Esophagus muscularis mucosa (tissue), 4 donors: ENCODE measurements at regions not wholly inside any gene's neighbourhood (a gene's known extent, or its start where the extent isn't known, plus 50 kb on each side); places are given as distances from the start of the nearest gene placed in this dataset.

Experiments
- DNase-seq: peaks from one replicate; pipeline ENCODE4 v3.0.0-alpha.2; 2017; ENCODE audit errors: extremely low spot score
- H3K27ac ChIP-seq, 4 donors: fragments of 200-600 bp; sonication (generic); replicated peaks in 1 of 4; 1 replicate in 3 of 4; 2 replicates in 1 of 4; pipeline ENCODE4 v1.5.1; 2016 to 2019; ENCODE audit warnings: mild to moderate bottlenecking in 1 of 4
- H3K27me3 ChIP-seq, 4 donors: fragments of 200-600 bp; sonication (generic); one replicate each; pipeline versions ENCODE4 v1.5.1 to v1.6.0; 2016 to 2019
- H3K36me3 ChIP-seq, 4 donors: fragments of 200-600 bp; sonication (generic); one replicate each; pipeline ENCODE4 v1.5.1; 2016 to 2019
- H3K4me1 ChIP-seq, 4 donors: fragments of 200-600 bp; sonication (generic); one replicate each; pipeline ENCODE4 v1.5.1; 2016 to 2019
- H3K4me3 ChIP-seq, 4 donors: fragments of 200-600 bp; sonication (generic); 1 replicate in 2 of 4; 2 replicates in 2 of 4; pipeline ENCODE4 v1.5.1; 2016 to 2019; ENCODE audit warnings: mild to moderate bottlenecking in 4 of 4, moderate library complexity in 1 of 4
- H3K9me3 ChIP-seq, 4 donors: fragments of 200-600 bp; sonication (generic); 1 replicate in 3 of 4; 2 replicates in 1 of 4; pipeline ENCODE4 v1.5.1; 2016 to 2019
- EP300 ChIP-seq: sonication (generic); formaldehyde crosslinking; IDR thresholded peaks from one replicate; pipeline ENCODE4 v1.6.1; 2017; ENCODE audit warnings: antibody characterized with exemption
- POLR2A ChIP-seq: fragments of 450-650 bp; IDR thresholded peaks from one replicate; pipeline ENCODE4 v1.6.1; 2017; ENCODE audit warnings: antibody characterized with exemption, moderate library complexity, mild to moderate bottlenecking, low read depth
- POLR2AphosphoS5 ChIP-seq, 2 donors: sonication (generic); formaldehyde crosslinking; IDR thresholded peaks; one replicate each; pipeline ENCODE4 v1.6.1; 2017; ENCODE audit warnings: antibody characterized with exemption in 2 of 2
- WGBS: methylation state at CpG from one replicate; pipeline ENCODE4 v1.1.5; 2018; 5-methylcytosine and 5-hydroxymethylcytosine counted together
- intact Hi-C: fragments of 100-400 bp; cut with DNase I; formaldehyde crosslinking; loops from one replicate; pipeline ENCODE4 v1.15.1; 2023
- small RNA-seq, 3 donors: library from RNA; depleted of rRNA; stranded (forward); fragments of <200 nt; gene quantifications; one replicate each; pipeline ENCODE3, GENCODE V24; 2016
- TF ChIP-seq, protein P1 (sequence below), 3 experiments: fragments of 200-600 bp in 2 of 3; fragments of 450-650 bp in 1 of 3; sonication (generic) in 2 of 3; IDR thresholded peaks; one replicate each; pipeline ENCODE4 v1.5.1; 2017 to 2019; ENCODE audit warnings: antibody characterized with exemption in 3 of 3, mild to moderate bottlenecking in 2 of 3, moderate library complexity in 1 of 3

DNA sequence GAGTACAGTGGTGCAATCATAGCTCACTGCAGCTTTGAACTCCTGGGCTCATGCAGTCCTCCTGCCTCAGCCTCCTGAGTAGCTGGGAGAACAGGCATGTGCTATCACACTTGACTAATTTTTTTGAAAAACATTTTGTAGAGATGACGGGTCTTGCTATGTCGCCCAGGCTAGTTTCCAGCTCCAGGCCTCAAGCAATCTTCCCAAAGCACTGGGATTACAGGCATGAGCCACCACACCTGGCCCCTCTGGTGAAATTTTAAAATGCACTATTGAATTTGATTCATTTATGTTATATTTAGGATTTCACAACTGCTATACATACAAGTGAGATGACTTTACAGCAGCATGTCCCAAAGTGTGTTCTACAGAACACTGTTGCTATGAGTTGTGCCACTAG is 50.8 kb upstream of the TPM1 start:
- Histone ChIP-seq H3K36me3 (no peaks in the 10 kb centered on the region), H3K4me1 (peaks cover 0 to 17% (median 12%) of the 10 kb centered on the region in 4 donors), H3K4me3 (no peak overlapping the region), H3K27ac (no peak overlapping the region), H3K9me3 (no peaks in the 10 kb centered on the region), H3K27me3 (no peaks in the 10 kb centered on the region)
- DNase-seq = no peak
- intact Hi-C loops = no loop called here
- TF ChIP-seq POLR2A (no peak), POLR2AphosphoS5 (IDR thresholded peaks at IDR 0.05) (no peak), EP300 (no peak)
- TF ChIP-seq, protein P1, sequence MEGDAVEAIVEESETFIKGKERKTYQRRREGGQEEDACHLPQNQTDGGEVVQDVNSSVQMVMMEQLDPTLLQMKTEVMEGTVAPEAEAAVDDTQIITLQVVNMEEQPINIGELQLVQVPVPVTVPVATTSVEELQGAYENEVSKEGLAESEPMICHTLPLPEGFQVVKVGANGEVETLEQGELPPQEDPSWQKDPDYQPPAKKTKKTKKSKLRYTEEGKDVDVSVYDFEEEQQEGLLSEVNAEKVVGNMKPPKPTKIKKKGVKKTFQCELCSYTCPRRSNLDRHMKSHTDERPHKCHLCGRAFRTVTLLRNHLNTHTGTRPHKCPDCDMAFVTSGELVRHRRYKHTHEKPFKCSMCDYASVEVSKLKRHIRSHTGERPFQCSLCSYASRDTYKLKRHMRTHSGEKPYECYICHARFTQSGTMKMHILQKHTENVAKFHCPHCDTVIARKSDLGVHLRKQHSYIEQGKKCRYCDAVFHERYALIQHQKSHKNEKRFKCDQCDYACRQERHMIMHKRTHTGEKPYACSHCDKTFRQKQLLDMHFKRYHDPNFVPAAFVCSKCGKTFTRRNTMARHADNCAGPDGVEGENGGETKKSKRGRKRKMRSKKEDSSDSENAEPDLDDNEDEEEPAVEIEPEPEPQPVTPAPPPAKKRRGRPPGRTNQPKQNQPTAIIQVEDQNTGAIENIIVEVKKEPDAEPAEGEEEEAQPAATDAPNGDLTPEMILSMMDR (IDR thresholded peaks at IDR 0.05) = no peak
- WGBS = 36% methylated on average over 2 of the region's 2 CpGs

DNA sequence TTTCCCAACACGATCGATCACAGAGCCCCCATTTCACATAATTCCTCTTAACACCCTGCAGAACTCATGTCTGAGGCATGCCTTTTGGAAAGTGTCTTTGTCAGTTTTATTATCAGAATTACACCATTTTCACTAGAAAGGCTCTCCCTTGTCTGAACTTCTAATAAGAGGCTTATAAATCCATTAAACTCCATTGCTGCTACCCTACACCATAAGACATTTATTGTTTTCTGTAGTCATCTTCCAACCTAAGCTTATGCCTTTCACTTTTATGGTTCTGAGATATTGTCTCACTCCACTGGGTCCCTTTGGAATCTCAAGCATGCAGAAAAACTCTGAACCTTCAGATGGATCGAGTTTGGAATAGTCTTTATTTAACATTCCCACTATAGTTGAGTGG is 50.2 kb upstream of the TPM1 start:
- H3K27me3 ChIP-seq = no peaks in the 10 kb centered on the region
- DNase-seq = no peak
- no peaks in the 10 kb centered on the region for H3K9me3 ChIP-seq
- intact Hi-C loops = no loop called here
- H3K4me1 ChIP-seq = peaks cover 0 to 17% (median 12%) of the 10 kb centered on the region in 4 donors
- H3K36me3 ChIP-seq = no peaks in the 10 kb centered on the region
- no peak overlapping the region for H3K4me3 ChIP-seq
- H3K27ac ChIP-seq = no peak overlapping the region
- 84% methylated on average over 3 of the region's 3 CpGs for WGBS
- TF ChIP-seq POLR2AphosphoS5 (IDR thresholded peaks at IDR 0.05) = no peak
- no peak for TF ChIP-seq EP300
- TF ChIP-seq, protein P1 (IDR thresholded peaks at IDR 0.05) = no peak
- no peak for TF ChIP-seq POLR2A

Small RNAs in the stretch of these regions (small RNA-seq; reads per million reads assigned to genes)
- gene MIR190A (0.75 to 2.5 (median 2.0) reads per million in 3 donors), gene MIR6085 (0 reads per million in 3 donors), gene MIR8067 (0 reads per million in 3 donors), gene RF00017 (0 reads per million in 3 donors)
